ENCODE measurements at regions not wholly inside any gene's neighbourhood (a gene's known extent, or its start where the extent isn't known, plus 50 kb on each side); places are given as distances from the start of the nearest gene placed in this dataset.

- TF ChIP-seq CTCF (IDR thresholded peaks at IDR 0.05) (no peak), POLR2A (IDR thresholded peaks at IDR 0.05) (no peak)
These were observed 119.6 kb upstream of the ADGRL2 start for GRCh38 chr1:81681114-81681513.
